Fibroblast of lung (primary cell): ENCODE measurements at regions not wholly inside any gene's neighbourhood (a gene's known extent, or its start where the extent isn't known, plus 50 kb on each side); places are given as distances from the start of the nearest gene placed in this dataset.

ENCODE experiments used
- CTCF ChIP-seq, 2 donors: IDR thresholded peaks in 1 of 2; conservative IDR thresholded peaks in 1 of 2; 1 replicate in 1 of 2; 2 replicates in 1 of 2; pipeline ENCODE4 v1.5.1; 2011 to 2012; ENCODE audit warnings: low read length in 2 of 2, control low read depth in 1 of 2, inconsistent platforms in 1 of 2, low read depth in 1 of 2, mild to moderate bottlenecking in 1 of 2
- EZH2 ChIP-seq: IDR thresholded peaks from 2 replicates; pipeline ENCODE4 v1.5.1; 2012; ENCODE audit warnings: low read length, control low read depth, mild to moderate bottlenecking; ENCODE audit errors: missing control alignments

DNA sequence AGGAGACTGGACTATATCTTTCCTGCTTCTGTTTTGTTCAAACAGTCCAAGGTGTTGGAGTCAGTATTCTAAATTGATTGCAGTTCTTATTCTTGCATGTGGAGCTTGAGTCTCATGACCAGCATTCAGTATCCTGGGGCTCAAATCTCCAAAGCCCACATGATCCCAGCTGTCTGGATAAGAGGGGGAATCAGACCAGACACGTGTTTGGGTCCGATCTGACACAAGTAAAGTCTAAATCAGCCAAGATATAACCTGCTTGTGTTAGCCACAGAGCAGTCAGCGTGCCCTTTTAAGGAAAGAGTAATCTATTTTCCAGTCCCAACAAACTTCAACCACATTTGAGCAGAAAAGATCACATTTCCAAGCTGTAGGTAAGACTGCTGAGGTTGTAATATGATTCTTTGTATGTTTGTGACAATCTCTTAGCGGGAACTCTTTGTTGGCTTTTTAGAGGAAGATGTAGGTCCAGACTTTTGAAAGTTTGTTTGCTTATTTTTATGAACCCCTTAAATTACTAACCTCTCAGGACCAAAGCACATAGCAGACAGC, 334.6 kb downstream of the SLC4A3 start:
- no peak for TF ChIP-seq CTCF (conservative IDR thresholded peaks at IDR 0.05 in 1 of 2, IDR thresholded peaks at IDR 0.05 in 1 of 2; ENCODE audit: low read depth in 1 of 2, low read length in 2 of 2)
- TF ChIP-seq EZH2 = no peak
